ENCODE measurements at regions not wholly inside any gene's neighbourhood (a gene's known extent, or its start where the extent isn't known, plus 50 kb on each side); places are given as distances from the start of the nearest gene placed in this dataset.

DNA sequence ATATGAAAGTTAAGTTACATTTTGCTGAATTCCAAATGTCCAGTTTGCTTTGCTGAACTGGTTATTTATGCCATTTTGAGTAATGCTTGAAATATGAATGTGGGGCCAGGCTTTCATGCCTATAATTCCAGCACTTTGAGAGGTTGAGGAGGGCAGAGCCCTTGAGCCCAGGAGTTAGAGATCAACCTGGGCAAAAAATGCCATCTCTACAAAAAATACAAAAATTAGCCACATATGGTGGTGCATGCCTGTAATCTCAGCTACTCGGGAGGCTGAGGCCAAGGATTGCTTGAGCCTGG is 101.2 kb upstream of the ITGA6 start:
- ATAC-seq (ENCODE audit: low FRiP score) (no peak), DNase-seq (ENCODE audit: low spot score) (no peak)
- TF ChIP-seq, protein P1, sequence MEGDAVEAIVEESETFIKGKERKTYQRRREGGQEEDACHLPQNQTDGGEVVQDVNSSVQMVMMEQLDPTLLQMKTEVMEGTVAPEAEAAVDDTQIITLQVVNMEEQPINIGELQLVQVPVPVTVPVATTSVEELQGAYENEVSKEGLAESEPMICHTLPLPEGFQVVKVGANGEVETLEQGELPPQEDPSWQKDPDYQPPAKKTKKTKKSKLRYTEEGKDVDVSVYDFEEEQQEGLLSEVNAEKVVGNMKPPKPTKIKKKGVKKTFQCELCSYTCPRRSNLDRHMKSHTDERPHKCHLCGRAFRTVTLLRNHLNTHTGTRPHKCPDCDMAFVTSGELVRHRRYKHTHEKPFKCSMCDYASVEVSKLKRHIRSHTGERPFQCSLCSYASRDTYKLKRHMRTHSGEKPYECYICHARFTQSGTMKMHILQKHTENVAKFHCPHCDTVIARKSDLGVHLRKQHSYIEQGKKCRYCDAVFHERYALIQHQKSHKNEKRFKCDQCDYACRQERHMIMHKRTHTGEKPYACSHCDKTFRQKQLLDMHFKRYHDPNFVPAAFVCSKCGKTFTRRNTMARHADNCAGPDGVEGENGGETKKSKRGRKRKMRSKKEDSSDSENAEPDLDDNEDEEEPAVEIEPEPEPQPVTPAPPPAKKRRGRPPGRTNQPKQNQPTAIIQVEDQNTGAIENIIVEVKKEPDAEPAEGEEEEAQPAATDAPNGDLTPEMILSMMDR (IDR thresholded peaks at IDR 0.05): no peak

DNA sequence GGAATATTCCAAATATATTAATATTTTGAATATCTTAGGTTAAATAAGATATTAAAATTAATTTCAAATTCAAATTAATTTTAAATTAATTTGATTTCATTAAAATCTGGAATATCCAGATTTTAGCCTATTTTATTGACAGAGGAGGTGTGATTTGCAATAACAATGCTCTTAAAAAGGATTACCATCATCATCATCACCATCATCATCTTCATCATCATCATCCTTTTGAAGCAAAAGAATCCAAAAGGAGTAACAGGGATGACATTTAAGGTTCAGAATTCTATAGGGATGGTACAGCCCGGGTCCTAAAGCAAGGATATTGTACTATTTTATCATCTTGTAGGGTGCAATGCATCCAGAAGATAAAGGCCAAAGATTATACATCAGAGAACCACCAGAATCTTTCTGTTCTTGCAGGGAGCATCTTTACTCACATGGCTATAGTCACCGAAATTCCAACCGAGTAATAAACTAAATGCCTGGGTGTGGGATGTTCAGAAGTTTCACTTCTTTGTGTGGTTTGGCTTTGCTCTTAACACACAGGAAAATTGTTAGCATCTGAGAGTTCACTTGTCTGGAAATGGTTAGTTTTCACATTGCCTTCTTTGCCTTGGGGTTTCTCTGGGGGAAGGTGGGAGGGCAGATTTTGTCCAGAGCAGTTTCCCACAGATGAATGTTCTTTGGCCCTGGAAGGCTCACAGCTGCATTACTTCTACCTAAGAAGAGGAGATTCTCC is 99.1 kb upstream of the ITGA6 start:
- TF ChIP-seq, protein P1 (IDR thresholded peaks at IDR 0.05): no peak
- ATAC-seq (ENCODE audit: low FRiP score): no peak
- no peak for DNase-seq (ENCODE audit: low spot score)

DNA sequence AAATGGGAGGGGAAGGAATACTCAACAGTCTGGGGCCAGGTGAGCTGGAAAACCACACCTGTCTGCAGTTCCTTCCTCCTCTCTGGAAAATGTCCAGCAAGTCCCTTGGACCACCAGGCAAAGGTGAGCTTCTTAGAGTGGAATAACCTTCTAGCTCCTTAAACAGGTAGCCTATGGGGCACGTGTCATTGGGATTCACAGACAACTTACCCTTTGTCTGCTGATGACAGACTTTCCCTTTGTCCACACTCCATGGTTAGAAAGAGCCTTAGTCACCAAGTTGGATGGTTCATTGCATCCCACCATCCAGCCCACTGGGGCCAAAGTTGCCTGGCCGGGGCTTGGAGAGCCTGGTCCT is 98.0 kb upstream of the ITGA6 start:
- TF ChIP-seq, protein P1 (IDR thresholded peaks at IDR 0.05): no peak
- DNase-seq (ENCODE audit: low spot score): no peak
- no peak for ATAC-seq (ENCODE audit: low FRiP score)

DNA sequence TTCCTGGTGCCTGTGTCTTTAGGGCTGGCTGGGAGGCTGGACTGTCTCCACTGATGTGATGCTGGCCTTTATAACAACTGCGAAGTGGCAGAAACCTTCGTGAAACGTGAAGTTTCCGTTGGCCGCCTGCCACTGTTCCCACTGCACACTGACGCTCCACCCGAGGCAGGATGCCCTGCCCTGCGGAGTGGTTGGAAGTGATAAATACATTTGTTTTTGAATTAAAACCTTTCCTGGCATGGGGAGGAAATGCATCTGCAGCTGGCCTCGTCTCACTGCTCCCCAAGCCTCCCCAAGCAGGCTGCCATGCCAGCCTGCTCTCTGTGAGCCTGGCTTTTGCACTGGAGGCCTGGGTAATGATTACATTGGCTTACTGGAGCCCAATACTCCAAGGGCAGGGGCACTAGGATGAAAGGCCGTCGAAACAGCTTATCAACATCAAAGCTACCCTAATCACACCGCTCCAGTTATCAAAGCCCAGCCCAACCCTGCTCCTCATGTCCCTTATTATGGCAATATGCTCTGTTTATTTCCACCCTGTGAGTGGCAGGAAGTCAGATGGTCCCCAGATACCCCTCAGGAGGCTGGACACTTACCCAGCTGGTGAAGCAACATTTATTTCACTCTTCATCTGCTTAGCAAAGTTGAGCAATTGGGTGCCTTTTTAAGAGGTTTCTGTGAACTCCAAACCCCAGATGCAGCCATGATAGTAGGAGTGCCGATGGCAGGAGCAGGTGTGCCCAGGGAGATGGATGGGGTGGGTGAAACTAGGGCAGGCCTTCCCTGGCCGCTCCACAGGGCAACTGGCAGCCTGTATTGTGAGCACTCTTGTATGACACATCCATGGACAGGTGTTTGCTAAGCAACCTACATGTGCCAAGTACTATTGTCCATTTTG is 97.4 kb upstream of the ITGA6 start:
- TF ChIP-seq, protein P1 (IDR thresholded peaks at IDR 0.05): no peak
- DNase-seq (ENCODE audit: low spot score) (no peak), ATAC-seq (ENCODE audit: low FRiP score) (no peak)

DNA sequence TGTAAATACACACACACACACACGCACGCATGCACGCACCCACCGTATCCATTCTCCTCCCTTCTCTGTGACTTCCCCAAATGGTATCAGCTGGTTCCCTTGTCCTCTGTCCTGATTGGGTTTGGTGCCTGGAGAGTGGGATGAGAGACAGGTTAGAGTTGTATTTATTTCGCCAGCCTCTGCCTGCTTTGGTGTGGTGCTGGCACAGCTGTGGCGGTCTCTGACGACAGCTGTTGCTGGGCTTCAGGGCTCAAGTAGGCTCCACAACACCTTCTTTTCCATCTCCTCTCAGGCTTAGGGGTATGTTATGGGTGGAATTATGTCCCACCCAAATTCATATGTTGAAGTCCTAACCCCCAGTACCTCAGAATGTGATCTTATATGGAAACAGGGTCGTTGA is 94.9 kb upstream of the ITGA6 start:
- DNase-seq (ENCODE audit: low spot score) (no peak), ATAC-seq (ENCODE audit: low FRiP score) (no peak)
- TF ChIP-seq, protein P1 (IDR thresholded peaks at IDR 0.05): no peak

DNA sequence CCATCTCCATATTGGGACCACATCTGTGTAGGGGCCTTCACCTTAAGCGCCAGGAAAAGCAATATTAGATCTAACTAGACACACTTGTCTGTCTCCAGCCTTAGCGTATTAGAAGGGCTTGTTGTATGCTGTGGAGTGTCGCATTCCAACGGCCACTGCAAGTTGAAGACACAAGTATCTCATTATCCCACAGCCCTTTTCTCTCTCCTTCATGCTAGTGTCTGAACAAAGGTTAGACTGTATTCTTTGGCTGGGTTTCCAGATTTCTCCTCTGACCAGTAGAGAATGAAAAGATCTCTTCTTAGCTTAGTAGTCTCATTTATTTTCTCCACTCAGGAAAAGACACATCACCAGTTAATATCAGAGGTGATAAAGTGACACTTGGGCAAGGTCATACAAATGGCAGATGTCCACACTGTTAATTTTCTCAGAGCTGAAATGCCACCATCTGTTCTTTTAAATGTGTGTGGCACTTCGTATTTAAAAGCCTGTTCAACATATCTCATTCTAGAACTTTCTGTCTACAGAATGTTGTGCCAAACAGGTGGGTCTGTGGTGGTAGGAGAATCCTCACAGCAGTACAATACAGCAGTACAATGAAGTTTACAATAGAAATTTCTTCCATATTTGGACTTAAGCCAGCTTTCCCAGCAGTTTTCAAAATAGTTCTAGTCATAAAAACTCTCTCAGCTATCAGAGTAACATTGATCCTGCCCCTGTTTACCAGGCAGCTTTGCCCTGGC is 94.0 kb upstream of the ITGA6 start:
- TF ChIP-seq, protein P1 (IDR thresholded peaks at IDR 0.05): no peak
- ATAC-seq (ENCODE audit: low FRiP score) (no peak), DNase-seq (ENCODE audit: low spot score) (no peak)

Measured in omental fat pad (tissue), 3 donors.